K562 (cell line): ENCODE measurements at regions not wholly inside any gene's neighbourhood (a gene's known extent, or its start where the extent isn't known, plus 50 kb on each side); places are given as distances from the start of the nearest gene placed in this dataset.

Source experiments
- DEAF1 ChIP-seq: fragments of 450-650 bp; formaldehyde crosslinking; IDR thresholded peaks from 2 replicates; pipeline ENCODE4 v1.4.0; 2020; ENCODE audit warnings: mild to moderate bottlenecking, moderate library complexity
- EWSR1 ChIP-seq: fragments of 450-650 bp; IDR thresholded peaks from 2 replicates; pipeline ENCODE4 v1.6.1; 2018; ENCODE audit warnings: borderline replicate concordance, mild to moderate bottlenecking, low read depth, moderate library complexity; ENCODE audit not compliant: partially characterized antibody
- HES1 ChIP-seq: fragments of 450-650 bp; IDR thresholded peaks from 2 replicates; pipeline ENCODE4 v1.6.1; 2016; ENCODE audit warnings: low read depth, mild to moderate bottlenecking, moderate library complexity
- NUFIP1 ChIP-seq: fragments of 450-650 bp; IDR thresholded peaks from 2 replicates; pipeline ENCODE4 v1.6.1; 2018; ENCODE audit not compliant: partially characterized antibody
- RCOR1 ChIP-seq, 2 experiments: IDR thresholded peaks; 2 replicates each; pipeline ENCODE4 v1.6.1; 2012; ENCODE audit warnings: low read depth in 2 of 2, low read length in 2 of 2, borderline replicate concordance in 1 of 2, improper control_type of control experiment in 1 of 2
- SOX6 ChIP-seq: fragments of 450-650 bp; IDR thresholded peaks from 2 replicates; pipeline ENCODE4 v1.6.1; 2014; ENCODE audit warnings: mild to moderate bottlenecking
- SREBF2 ChIP-seq: sonication (generic); formaldehyde crosslinking; IDR thresholded peaks from 2 replicates; pipeline ENCODE4 v1.4.0; 2020; ENCODE audit warnings: mild to moderate bottlenecking, missing genetic modification reagents
- U2AF1 ChIP-seq: fragments of 200-400 bp; formaldehyde crosslinking; optimal IDR thresholded peaks from 2 replicates; pipeline ENCODE3; 2017; ENCODE audit warnings: mild to moderate bottlenecking, low read depth, low read length, moderate library complexity
- XRCC4 ChIP-seq: IDR thresholded peaks from one replicate; pipeline ENCODE4 v1.6.1; 2011; ENCODE audit not compliant: insufficient read depth, insufficient read length; ENCODE audit errors: extremely low read depth
- ZBTB43 ChIP-seq: sonication (generic); formaldehyde crosslinking; IDR thresholded peaks from 2 replicates; pipeline ENCODE4 v1.8.0; 2023; ENCODE audit warnings: mild to moderate bottlenecking, missing genetic modification reagents
- ZNF143 ChIP-seq: sonication (generic); formaldehyde crosslinking; IDR thresholded peaks from 2 replicates; pipeline ENCODE4 v1.9.0; 2022; ENCODE audit warnings: mild to moderate bottlenecking, missing genetic modification reagents
- ZNF589 ChIP-seq: fragments of 200-800 bp; sonication (Bioruptor generic); IDR thresholded peaks from 2 replicates; pipeline ENCODE4 v1.6.1; 2016; ENCODE audit warnings: low read depth, missing genetic modification characterization, missing compliant biosample characterization
- TF ChIP-seq, protein P1 (sequence below): fragments of 250-450 bp; sonication (Bioruptor Pico); IDR thresholded peaks from 2 replicates; pipeline ENCODE4 v1.4.0; 2020
- TF ChIP-seq, protein P2 (sequence below): fragments of 150-350 bp; conservative IDR thresholded peaks from 2 replicates; pipeline ENCODE4 v1.6.1; 2014; ENCODE audit warnings: low read length

DNA sequence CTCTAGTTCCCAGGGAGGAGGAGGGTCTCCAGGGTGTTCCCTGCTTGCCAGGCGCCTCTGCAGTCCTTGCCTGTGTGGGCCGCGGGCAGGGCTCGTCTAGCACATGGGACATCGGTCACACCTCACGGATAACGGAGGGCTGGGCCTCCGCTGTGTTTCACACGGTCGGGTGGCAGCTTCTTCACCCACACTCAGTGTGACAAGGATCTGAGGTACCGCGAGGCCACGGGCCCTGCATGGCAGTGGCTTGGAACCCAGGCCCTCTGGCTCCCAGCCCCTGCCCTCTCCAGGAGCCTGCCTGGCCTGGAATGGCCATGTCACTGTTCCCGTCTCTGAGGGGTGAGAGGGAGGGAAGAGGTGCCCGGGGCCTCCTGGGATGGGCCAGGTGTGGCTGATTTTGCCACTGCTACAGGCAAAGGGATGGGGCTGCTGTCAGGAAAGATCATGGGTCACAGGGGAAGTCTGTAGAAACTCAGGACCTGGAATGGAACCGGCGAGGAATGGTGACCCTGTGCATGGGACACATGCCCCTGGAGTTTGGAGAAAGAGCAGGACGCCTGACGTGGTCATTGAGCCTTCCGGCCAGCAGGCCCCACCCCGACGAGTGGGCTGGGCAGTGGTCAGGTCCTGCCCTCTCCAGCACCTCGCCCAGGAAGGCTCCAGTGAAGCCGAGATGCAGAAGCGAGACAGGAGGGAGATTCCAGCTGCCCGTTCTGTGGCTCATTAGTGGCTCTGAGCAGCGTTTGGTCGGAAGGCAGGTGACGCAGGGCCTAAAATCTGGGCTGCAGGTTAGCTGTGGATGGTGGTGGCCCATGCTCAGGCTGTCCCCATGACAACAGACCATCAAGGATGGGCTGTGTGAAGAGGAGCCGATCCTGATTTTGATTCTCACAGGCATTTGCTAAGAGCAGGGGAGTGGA, 76.5 kb upstream of the GSE1 start (continued):
- TF ChIP-seq, protein P1, sequence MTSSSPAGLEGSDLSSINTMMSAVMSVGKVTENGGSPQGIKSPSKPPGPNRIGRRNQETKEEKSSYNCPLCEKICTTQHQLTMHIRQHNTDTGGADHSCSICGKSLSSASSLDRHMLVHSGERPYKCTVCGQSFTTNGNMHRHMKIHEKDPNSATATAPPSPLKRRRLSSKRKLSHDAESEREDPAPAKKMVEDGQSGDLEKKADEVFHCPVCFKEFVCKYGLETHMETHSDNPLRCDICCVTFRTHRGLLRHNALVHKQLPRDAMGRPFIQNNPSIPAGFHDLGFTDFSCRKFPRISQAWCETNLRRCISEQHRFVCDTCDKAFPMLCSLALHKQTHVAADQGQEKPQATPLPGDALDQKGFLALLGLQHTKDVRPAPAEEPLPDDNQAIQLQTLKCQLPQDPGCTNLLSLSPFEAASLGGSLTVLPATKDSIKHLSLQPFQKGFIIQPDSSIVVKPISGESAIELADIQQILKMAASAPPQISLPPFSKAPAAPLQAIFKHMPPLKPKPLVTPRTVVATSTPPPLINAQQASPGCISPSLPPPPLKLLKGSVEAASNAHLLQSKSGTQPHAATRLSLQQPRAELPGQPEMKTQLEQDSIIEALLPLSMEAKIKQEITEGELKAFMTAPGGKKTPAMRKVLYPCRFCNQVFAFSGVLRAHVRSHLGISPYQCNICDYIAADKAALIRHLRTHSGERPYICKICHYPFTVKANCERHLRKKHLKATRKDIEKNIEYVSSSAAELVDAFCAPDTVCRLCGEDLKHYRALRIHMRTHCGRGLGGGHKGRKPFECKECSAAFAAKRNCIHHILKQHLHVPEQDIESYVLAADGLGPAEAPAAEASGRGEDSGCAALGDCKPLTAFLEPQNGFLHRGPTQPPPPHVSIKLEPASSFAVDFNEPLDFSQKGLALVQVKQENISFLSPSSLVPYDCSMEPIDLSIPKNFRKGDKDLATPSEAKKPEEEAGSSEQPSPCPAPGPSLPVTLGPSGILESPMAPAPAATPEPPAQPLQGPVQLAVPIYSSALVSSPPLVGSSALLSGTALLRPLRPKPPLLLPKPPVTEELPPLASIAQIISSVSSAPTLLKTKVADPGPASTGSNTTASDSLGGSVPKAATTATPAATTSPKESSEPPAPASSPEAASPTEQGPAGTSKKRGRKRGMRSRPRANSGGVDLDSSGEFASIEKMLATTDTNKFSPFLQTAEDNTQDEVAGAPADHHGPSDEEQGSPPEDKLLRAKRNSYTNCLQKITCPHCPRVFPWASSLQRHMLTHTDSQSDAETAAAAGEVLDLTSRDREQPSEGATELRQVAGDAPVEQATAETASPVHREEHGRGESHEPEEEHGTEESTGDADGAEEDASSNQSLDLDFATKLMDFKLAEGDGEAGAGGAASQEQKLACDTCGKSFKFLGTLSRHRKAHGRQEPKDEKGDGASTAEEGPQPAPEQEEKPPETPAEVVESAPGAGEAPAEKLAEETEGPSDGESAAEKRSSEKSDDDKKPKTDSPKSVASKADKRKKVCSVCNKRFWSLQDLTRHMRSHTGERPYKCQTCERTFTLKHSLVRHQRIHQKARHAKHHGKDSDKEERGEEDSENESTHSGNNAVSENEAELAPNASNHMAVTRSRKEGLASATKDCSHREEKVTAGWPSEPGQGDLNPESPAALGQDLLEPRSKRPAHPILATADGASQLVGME (CRISPR knock-in tag): no peak
- TF ChIP-seq RCOR1 (IDR thresholded peaks at IDR 0.05; ENCODE audit: borderline replicate concordance in 1 of 2, low read depth in 2 of 2, low read length in 2 of 2): no peak
- TF ChIP-seq ZBTB43 (CRISPR knock-in tag): no peak
- no peak for TF ChIP-seq SREBF2 (CRISPR knock-in tag)
- TF ChIP-seq U2AF1: no peak
- TF ChIP-seq, protein P2, sequence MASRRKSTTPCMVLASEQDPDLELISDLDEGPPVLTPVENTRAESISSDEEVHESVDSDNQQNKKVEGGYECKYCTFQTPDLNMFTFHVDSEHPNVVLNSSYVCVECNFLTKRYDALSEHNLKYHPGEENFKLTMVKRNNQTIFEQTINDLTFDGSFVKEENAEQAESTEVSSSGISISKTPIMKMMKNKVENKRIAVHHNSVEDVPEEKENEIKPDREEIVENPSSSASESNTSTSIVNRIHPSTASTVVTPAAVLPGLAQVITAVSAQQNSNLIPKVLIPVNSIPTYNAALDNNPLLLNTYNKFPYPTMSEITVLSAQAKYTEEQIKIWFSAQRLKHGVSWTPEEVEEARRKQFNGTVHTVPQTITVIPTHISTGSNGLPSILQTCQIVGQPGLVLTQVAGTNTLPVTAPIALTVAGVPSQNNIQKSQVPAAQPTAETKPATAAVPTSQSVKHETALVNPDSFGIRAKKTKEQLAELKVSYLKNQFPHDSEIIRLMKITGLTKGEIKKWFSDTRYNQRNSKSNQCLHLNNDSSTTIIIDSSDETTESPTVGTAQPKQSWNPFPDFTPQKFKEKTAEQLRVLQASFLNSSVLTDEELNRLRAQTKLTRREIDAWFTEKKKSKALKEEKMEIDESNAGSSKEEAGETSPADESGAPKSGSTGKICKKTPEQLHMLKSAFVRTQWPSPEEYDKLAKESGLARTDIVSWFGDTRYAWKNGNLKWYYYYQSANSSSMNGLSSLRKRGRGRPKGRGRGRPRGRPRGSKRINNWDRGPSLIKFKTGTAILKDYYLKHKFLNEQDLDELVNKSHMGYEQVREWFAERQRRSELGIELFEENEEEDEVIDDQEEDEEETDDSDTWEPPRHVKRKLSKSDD: no peak
- TF ChIP-seq ZNF143 (CRISPR knock-in tag): no peak; the same call in 1 of the 2 replicates
- no peak for TF ChIP-seq SOX6
- TF ChIP-seq XRCC4: no peak
- no peak for TF ChIP-seq HES1
- no peak for TF ChIP-seq NUFIP1
- no peak for TF ChIP-seq EWSR1
- TF ChIP-seq DEAF1 (CRISPR knock-in tag): no peak
- no peak; the same call in 1 of the 2 replicates for TF ChIP-seq ZNF589
